ENCODE measurements at regions not wholly inside any gene's neighbourhood (a gene's known extent, or its start where the extent isn't known, plus 50 kb on each side); places are given as distances from the start of the nearest gene placed in this dataset.
"Not testable (repeated sequence)": the region's sequence is repeated elsewhere in the genome, so short reads cannot be mapped to it uniquely, and the experiment has no call there.

DNA sequence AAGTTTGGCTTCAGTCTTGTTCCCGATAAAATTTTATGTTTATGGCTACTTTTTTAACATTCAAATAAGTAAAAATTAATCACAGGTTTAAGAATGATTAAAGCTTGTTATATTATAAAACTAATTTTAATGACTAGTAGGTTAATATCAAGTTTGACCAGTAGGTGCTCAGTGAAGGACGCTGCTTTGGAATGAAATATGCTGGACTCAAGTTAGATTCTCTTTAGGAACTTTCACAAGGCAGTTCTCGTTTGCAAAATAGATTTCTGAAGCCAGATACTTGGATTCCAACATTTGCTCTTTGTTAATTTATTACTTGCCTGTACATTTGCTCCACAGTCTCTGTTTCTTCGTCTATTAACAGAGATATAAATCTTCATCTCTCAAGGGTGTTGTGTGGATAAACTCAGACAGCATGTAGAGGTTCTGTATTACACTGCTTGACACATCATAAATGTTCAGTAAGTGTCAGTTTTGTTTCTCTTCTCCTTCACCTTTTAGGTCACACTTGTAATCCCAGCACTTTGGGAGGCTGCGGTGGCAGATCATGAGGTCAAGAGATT is 432.8 kb upstream of the CHRM3 start:
- ATAC-seq (replicated peaks), result no peak
- peaks cover 13% of the 10 kb centered on the region for H3K9me3 Mint-ChIP-seq
- H3K27me3 Mint-ChIP-seq, result no peaks in the 10 kb centered on the region
- H3K27ac Mint-ChIP-seq, result no peak overlapping the region
- no peaks in the 10 kb centered on the region for H3K36me3 Mint-ChIP-seq (ENCODE audit: low read depth)
- H3K4me1 Mint-ChIP-seq, result no peaks in the 10 kb centered on the region
- no peak overlapping the region for H3K4me3 Mint-ChIP-seq

DNA sequence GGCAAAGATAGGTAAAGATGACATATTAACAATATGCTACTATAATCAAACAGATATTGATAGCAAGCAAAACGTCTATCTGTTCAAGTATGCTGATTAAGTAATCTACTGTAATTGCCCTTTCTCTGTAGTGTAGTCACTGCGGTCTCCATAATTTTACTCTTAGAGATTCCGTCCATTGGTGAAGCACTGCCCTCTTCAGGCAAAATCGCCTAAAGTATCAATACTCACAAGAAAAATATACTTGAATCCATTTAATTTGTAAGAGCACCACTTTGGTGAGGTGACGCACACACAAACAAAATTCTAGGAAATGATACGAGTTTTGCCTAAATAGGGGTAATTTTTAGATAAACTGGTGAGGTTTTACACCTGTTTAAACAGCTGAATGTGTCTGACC is 434.6 kb upstream of the CHRM3 start:
- Mint-ChIP-seq H3K4me1 (no peaks in the 10 kb centered on the region), H3K4me3 (no peak overlapping the region), H3K27me3 (no peaks in the 10 kb centered on the region), H3K36me3 (ENCODE audit: low read depth) (no peaks in the 10 kb centered on the region), H3K27ac (no peak overlapping the region), H3K9me3 (peaks cover 9% of the 10 kb centered on the region)
- ATAC-seq (replicated peaks), result no peak

DNA sequence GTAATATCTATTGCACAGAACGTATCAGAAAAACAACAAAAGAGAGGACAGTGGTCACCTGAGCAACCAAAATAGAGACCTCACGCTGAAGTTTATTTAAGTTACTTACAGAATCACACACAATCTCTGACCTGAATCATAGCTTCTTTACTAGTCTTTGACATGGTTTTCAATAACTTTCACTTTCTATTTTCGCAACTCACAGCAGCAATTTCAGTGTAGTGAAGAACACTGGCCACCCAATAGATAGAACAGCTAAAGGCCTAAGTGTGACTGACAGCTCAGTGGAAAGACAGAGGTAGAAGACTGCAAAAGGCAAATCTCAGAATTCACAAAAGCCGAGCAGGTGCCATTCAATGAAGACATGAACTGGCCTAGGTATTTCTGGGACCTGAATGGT is 435.6 kb upstream of the CHRM3 start:
- H3K27me3 Mint-ChIP-seq, result no peaks in the 10 kb centered on the region
- H3K9me3 Mint-ChIP-seq, result peaks cover 4% of the 10 kb centered on the region
- no peak overlapping the region for H3K4me3 Mint-ChIP-seq
- no peak overlapping the region for H3K27ac Mint-ChIP-seq
- H3K36me3 Mint-ChIP-seq (ENCODE audit: low read depth), result no peaks in the 10 kb centered on the region
- H3K4me1 Mint-ChIP-seq, result no peaks in the 10 kb centered on the region
- ATAC-seq (replicated peaks), result no peak

DNA sequence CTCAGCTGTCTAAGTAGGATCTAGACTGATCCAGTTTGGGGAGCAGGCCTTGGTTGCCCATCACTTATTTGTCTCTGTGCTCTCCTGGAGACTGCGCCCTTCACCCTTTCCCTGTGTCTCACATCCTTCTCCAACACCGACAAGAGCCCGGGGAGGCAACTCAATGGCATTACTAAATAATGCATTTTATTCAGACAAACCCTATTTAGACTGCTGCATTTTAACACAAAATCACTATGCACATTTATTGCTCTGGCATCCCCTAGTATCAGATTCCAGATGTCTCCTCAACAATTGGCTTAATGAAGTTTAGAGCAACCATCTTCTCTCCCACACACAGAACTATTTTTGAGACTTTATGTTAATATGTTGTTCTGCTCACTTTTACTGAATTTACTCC is 436.4 kb upstream of the CHRM3 start:
- no peaks in the 10 kb centered on the region for H3K27me3 Mint-ChIP-seq
- no peak overlapping the region for H3K27ac Mint-ChIP-seq
- no peaks in the 10 kb centered on the region for H3K36me3 Mint-ChIP-seq (ENCODE audit: low read depth)
- ATAC-seq (replicated peaks), result no peak
- H3K9me3 Mint-ChIP-seq, result peaks cover 4% of the 10 kb centered on the region
- H3K4me3 Mint-ChIP-seq, result no peak overlapping the region
- H3K4me1 Mint-ChIP-seq, result no peaks in the 10 kb centered on the region

DNA sequence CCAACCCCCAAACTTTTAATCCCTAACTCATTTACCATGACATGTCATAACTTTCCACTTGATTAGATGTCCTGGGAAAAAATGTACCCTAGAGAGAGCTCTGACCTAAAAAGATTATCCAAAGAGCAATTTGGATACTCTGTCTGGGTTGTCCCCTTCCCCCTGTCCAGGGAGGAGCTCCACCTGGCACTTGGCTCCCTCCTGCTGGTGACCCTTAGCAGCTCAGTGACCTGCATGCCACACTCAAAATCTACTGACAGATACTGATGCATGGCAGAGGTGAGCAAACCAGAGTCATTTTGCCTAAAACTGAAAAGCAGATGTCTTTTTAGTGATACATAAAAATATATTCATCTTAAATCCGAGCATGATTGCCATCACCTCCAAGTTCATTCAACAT is 442.3 kb upstream of the CHRM3 start:
- H3K9me3 Mint-ChIP-seq, result peaks cover 6% of the 10 kb centered on the region
- ATAC-seq (replicated peaks), result no peak
- H3K36me3 Mint-ChIP-seq (ENCODE audit: low read depth), result no peaks in the 10 kb centered on the region
- no peak overlapping the region for H3K4me3 Mint-ChIP-seq
- no peaks in the 10 kb centered on the region for H3K27me3 Mint-ChIP-seq
- no peak overlapping the region for H3K27ac Mint-ChIP-seq
- H3K4me1 Mint-ChIP-seq, result no peaks in the 10 kb centered on the region

DNA sequence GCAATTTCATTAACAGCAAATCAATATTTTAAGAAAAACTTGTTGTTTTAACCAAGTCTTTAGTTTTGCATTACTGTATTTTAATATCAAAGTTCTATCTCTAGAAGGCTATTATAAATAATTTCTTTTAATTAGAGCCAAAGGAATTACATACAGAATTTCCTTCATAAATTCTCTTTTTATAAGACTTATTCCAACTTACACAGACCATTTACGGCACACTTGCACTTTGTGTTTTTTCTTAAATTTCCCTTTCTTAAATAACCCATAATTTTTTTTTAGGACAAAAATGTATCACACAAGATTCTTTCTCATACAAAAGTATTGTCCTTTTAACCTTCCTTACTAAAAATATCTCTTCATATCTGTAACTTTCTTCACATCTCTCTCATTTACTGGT is 458.5 kb upstream of the CHRM3 start:
- ATAC-seq (replicated peaks), result no peak
- Mint-ChIP-seq H3K27me3 (no peaks in the 10 kb centered on the region), H3K4me1 (no peaks in the 10 kb centered on the region), H3K27ac (no peak overlapping the region), H3K4me3 (no peak overlapping the region), H3K9me3 (peaks cover 11% of the 10 kb centered on the region), H3K36me3 (ENCODE audit: low read depth) (no peaks in the 10 kb centered on the region)

DNA sequence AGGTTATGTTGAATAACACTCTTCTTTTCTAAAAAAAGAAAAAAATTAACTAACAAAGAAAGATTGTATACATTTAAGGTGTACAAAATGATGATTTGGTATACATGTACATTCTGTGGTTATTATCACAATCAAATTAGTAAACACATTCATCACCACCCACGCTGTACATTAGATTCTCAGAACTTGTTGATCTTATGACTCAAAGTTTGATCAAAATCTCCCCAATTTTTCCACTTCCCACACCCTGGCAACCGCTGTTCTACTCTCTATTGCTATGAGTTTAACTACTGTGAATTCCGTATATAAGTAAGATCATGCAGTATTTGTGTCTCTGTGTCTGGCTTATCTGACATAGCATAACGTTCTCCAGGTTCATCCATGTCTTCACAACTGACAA is 469.5 kb upstream of the CHRM3 start:
- no peaks in the 10 kb centered on the region for H3K36me3 Mint-ChIP-seq (ENCODE audit: low read depth)
- no peaks in the 10 kb centered on the region for H3K27me3 Mint-ChIP-seq
- ATAC-seq (replicated peaks), result no peak
- H3K9me3 Mint-ChIP-seq, result peaks cover 4% of the 10 kb centered on the region
- H3K27ac Mint-ChIP-seq, result no peak overlapping the region
- no peaks in the 10 kb centered on the region for H3K4me1 Mint-ChIP-seq
- no peak overlapping the region for H3K4me3 Mint-ChIP-seq

DNA sequence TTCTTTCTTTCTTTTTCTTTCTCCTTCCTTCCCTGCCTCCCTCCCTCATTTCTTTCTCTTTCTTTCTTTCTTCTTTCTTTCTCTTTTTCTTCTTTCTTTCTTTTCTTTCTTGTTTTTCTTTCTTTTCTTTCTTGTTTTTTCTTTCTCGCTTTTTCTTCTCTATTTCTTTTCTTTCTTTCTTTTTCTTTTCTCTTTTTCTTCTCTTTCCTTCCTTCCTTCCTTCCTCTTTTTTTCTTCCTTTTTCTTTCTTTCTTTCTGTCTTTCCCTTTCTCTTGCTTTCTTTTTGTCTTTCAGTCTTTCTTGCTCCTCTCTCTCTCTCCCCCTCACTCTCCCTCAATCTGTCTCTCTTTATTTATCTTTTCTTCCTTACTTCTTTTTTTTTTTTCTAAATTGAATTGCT is 472.0 kb upstream of the CHRM3 start:
- Mint-ChIP-seq H3K27ac (no peak overlapping the region), H3K4me1 (no peaks in the 10 kb centered on the region), H3K36me3 (ENCODE audit: low read depth) (no peaks in the 10 kb centered on the region), H3K4me3 (no peak overlapping the region), H3K27me3 (no peaks in the 10 kb centered on the region), H3K9me3 (peaks cover 4% of the 10 kb centered on the region)
- ATAC-seq (replicated peaks), result no peak

DNA sequence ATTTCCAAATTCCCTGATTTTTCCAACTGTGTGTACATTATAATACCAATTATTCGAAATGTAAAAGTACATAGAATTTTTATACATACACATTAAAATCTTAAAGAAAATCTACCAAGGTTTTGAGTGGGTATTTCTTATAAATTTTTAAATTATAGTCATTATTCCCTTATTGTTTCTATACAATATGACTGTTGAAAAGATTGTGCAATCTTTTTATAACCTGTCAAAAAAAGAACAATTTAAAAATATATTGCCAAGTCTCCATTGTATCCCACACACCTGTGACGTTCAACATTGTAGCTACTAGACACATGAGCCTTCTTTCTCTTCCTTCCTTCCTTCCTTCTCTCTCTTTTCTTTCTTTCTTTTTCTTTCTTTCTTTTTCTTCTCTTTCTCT is 473.2 kb upstream of the CHRM3 start:
- Mint-ChIP-seq H3K27me3 (no peaks in the 10 kb centered on the region), H3K27ac (no peak overlapping the region), H3K9me3 (peaks cover 4% of the 10 kb centered on the region), H3K4me1 (no peaks in the 10 kb centered on the region), H3K36me3 (ENCODE audit: low read depth) (no peaks in the 10 kb centered on the region), H3K4me3 (no peak overlapping the region)
- no peak for ATAC-seq (replicated peaks)

DNA sequence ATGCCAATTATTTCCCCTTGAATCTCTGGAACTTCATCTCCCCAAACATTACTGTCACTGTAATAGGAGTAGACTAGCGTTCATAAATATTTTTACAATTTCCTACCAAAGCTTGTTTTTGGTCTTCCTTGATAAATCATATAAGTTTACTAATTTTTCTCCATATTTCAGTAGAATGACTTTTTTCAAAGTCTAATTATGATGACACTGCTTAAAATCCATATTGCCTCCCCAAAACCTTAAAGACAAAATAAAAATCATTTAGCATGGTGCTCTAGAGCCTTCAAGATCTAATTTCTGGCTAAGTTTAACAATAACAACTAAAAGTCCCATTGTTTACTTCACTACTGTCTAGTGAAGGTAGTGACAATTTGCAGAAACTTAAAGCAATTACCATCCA is 474.2 kb upstream of the CHRM3 start:
- Mint-ChIP-seq H3K4me3 (no peak overlapping the region), H3K9me3 (peaks cover 4% of the 10 kb centered on the region), H3K4me1 (no peaks in the 10 kb centered on the region), H3K27me3 (no peaks in the 10 kb centered on the region), H3K27ac (no peak overlapping the region), H3K36me3 (ENCODE audit: low read depth) (no peaks in the 10 kb centered on the region)
- no peak for ATAC-seq (replicated peaks)

DNA sequence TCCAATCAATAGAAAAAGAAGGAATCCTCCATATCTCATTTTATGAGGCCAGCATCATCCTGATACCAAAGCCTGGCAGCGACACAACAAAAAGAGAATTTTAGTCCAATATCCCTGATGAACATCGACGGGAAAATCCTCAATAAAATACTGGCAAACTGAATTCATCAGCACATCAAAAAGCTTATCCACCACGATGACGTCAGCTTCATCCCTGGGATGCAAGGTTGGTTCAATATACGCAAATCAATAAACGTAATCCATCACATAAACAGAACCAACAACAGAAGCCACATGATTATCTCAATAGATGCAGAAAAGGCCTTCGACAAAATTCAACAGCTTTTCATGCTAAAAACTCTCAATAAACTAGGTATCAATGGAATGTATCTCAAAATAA is 483.6 kb upstream of the CHRM3 start:
- peaks cover 14% of the 10 kb centered on the region for H3K9me3 Mint-ChIP-seq
- not testable (repeated sequence) for H3K27me3 Mint-ChIP-seq; H3K4me3 Mint-ChIP-seq; H3K36me3 Mint-ChIP-seq (ENCODE audit: low read depth); ATAC-seq (replicated peaks); H3K27ac Mint-ChIP-seq; H3K4me1 Mint-ChIP-seq

DNA sequence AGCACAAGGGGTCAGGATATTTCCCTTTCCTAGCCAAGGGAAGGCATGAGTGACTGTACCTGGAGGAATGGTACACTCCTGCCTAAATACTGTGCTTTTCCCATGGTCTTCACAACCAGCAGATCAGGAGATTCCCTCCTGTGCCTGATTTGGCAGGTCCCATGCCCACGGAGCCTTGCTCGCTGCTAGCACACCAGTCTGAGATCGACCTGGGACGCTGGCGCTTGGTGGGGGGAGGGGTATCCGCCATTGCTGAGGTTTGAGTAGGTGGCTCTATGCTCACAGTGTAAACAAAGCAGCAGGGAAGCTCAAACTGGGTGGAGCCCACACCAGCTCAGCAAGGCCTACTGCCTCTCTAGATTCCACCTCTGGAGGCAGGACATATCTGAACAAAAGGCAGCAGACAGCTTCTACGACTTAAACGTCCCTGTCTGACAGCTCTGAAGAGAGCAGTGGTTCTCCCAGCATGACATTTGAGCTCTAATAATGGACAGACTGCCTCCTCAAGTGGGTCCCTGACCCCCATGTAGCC is 486.0 kb upstream of the CHRM3 start:
- no peak overlapping the region for H3K27ac Mint-ChIP-seq
- H3K27me3 Mint-ChIP-seq, result no peaks in the 10 kb centered on the region
- H3K9me3 Mint-ChIP-seq, result peaks cover 22% of the 10 kb centered on the region
- H3K4me1 Mint-ChIP-seq, result no peaks in the 10 kb centered on the region
- ATAC-seq (replicated peaks), result no peak
- H3K4me3 Mint-ChIP-seq, result no peak overlapping the region
- no peaks in the 10 kb centered on the region for H3K36me3 Mint-ChIP-seq (ENCODE audit: low read depth)

DNA sequence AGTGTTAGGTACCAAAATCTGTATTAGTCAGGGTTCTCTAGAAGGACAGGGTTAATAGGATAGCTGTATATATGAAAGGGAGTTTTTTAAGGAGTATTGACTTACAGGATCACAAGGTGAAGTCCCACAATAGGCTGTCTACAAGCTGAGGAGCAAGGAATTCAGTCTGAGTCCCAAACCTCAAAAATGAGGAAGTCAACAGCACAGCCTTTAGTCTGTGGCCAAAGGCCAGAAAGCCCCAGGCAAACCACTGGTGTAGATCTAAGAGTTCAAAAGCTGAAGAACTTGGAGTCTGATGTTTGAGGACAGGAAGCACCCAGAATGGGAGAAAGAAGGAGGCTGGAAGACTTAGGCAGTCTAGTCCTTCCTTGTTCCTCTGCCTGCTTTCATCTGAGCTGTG is 487.5 kb upstream of the CHRM3 start:
- H3K4me1 Mint-ChIP-seq, result no peaks in the 10 kb centered on the region
- H3K4me3 Mint-ChIP-seq, result no peak overlapping the region
- H3K27ac Mint-ChIP-seq, result no peak overlapping the region
- no peaks in the 10 kb centered on the region for H3K36me3 Mint-ChIP-seq (ENCODE audit: low read depth)
- H3K9me3 Mint-ChIP-seq, result peaks cover 24% of the 10 kb centered on the region
- H3K27me3 Mint-ChIP-seq, result no peaks in the 10 kb centered on the region
- no peak for ATAC-seq (replicated peaks)

DNA sequence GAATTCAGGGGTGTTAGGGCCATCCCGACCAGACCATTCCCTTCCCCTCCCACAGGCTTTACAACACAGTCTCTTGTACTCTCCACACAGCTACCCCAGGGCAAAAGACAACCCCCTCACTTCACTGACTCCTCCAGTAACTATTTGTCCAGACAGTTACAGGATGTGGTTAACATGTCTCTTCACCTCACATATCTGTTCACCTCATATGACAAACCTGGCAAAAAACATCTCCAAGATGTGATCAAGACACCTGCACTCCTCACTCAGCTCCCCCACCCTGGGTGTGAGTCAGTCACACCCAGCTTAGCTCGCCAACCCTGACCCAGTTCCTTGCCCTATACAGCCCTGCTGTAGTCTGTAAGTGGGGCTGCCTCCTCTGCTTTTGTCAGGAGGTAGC is 490.5 kb upstream of the CHRM3 start:
- Mint-ChIP-seq H3K9me3 (peaks cover 22% of the 10 kb centered on the region), H3K4me3 (no peak overlapping the region), H3K27me3 (no peaks in the 10 kb centered on the region), H3K36me3 (ENCODE audit: low read depth) (no peaks in the 10 kb centered on the region), H3K4me1 (no peaks in the 10 kb centered on the region), H3K27ac (no peak overlapping the region)
- ATAC-seq (replicated peaks), result no peak

DNA sequence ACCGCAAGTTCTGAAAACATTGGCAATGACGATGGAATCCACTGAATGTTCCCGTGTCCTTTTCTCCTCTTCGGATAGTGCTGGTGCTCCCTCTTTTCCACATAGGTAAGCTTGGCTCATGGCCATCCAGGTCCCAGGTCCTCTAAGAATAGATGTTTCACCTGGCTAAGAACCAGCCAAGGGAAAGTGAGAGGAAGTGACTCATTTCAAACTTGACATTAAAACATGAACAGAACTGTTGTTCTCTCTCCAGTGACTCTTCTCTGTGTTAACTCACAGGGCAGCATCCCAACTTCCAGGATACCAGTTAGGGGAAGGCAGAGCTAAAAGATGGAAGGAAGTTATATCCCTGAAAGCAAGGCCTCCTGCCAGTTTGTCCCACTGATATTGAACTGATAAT is 493.8 kb upstream of the CHRM3 start:
- no peak for ATAC-seq (replicated peaks)
- Mint-ChIP-seq H3K9me3 (peaks cover 15% of the 10 kb centered on the region), H3K36me3 (ENCODE audit: low read depth) (no peaks in the 10 kb centered on the region), H3K4me1 (no peaks in the 10 kb centered on the region), H3K27me3 (no peaks in the 10 kb centered on the region), H3K27ac (no peak overlapping the region), H3K4me3 (no peak overlapping the region)
